CD4-positive, alpha-beta T cell (primary cell): ENCODE measurements at regions not wholly inside any gene's neighbourhood (a gene's known extent, or its start where the extent isn't known, plus 50 kb on each side); places are given as distances from the start of the nearest gene placed in this dataset.

Experiments used
- ATAC-seq: fragments of 200-7000 bp; cut with Tn5 transposase; one replicate; pipeline ENCODE4 v1.10.0; 2022; ENCODE audit warnings: mild to moderate bottlenecking; ENCODE audit not compliant: poor library complexity
- CTCF ChIA-PET: fragments of 350-600 bp; sonication (Branson Sonifier 250); formaldehyde crosslinking; loops from one replicate; lab custom pipeline; 2021; ENCODE audit warnings: antibody characterized with exemption, inconsistent platforms; lab: Charles Lee
- POLR2A ChIA-PET: fragments of 350-600 bp; sonication (Branson Sonifier 250); formaldehyde crosslinking; loops from one replicate; lab custom pipeline; 2021; ENCODE audit warnings: antibody characterized with exemption, inconsistent platforms; lab: Charles Lee
- DNase-seq, 14 experiments: peaks; one replicate each; pipeline ENCODE4 v3.0.0-alpha.2; 2013 to 2020; ENCODE audit warnings: mixed read lengths in 2 of 14
- H3K27ac ChIP-seq, 2 donors: one replicate each; pipeline versions ENCODE4 v1.5.1 to v1.7.0; 2013; ENCODE audit warnings: low read length in 2 of 2, low read depth in 1 of 2, mild to moderate bottlenecking in 1 of 2
- H3K27me3 ChIP-seq, 2 experiments: 1 replicate in 1 of 2; 2 replicates in 1 of 2; pipeline versions ENCODE4 v1.6.1 to v1.7.0; 2013; ENCODE audit warnings: low read length in 2 of 2, control low read depth in 1 of 2, mild to moderate bottlenecking in 1 of 2, moderate library complexity in 1 of 2; ENCODE audit not compliant: insufficient read depth in 2 of 2, control insufficient read depth in 1 of 2
- H3K36me3 ChIP-seq: one replicate; pipeline ENCODE4 v1.6.1; 2013; ENCODE audit warnings: low read length, control low read depth; ENCODE audit not compliant: insufficient read depth
- H3K4me1 ChIP-seq: one replicate; pipeline ENCODE4 v1.6.1; 2013; ENCODE audit warnings: low read length, control low read depth; ENCODE audit not compliant: insufficient read depth
- H3K4me3 ChIP-seq: one replicate; pipeline ENCODE4 v1.5.1; 2013; ENCODE audit warnings: mild to moderate bottlenecking, low read length, moderate library complexity
- H3K9me3 ChIP-seq, 2 experiments: 1 replicate in 1 of 2; 2 replicates in 1 of 2; pipeline versions ENCODE4 v1.6.1 to v1.7.0; 2013; ENCODE audit warnings: low read length in 2 of 2, mild to moderate bottlenecking in 2 of 2, control low read depth in 1 of 2, moderate library complexity in 1 of 2; ENCODE audit not compliant: control insufficient read depth in 1 of 2, insufficient read depth in 1 of 2
- H3K27ac Mint-ChIP-seq: one replicate; pipeline ENCODE4 v1.8.0; 2020; ENCODE audit warnings: mixed read lengths
- H3K27me3 Mint-ChIP-seq: one replicate; pipeline ENCODE4 v1.8.0; 2021; ENCODE audit warnings: mixed read lengths
- H3K36me3 Mint-ChIP-seq: one replicate; pipeline ENCODE4 v1.8.0; 2021; ENCODE audit warnings: low read depth, mixed read lengths
- H3K4me1 Mint-ChIP-seq: one replicate; pipeline ENCODE4 v1.8.0; 2021; ENCODE audit warnings: low read depth, mixed read lengths
- H3K4me3 Mint-ChIP-seq: one replicate; pipeline ENCODE4 v1.8.0; 2020; ENCODE audit warnings: mild to moderate bottlenecking, mixed read lengths
- H3K9me3 Mint-ChIP-seq: one replicate; pipeline ENCODE4 v1.8.0; 2020; ENCODE audit warnings: mixed read lengths
- CTCF ChIP-seq: fragments of 200-600 bp; IDR thresholded peaks from one replicate; pipeline ENCODE4 v1.8.0; 2022; ENCODE audit warnings: antibody characterized with exemption, mild to moderate bottlenecking
- intact Hi-C, 2 experiments: fragments of 100-400 bp; cut with DNase I in 1 of 2; cut with micrococcal nuclease in 1 of 2; formaldehyde crosslinking; loops; one replicate each; pipeline versions ENCODE4 v1.15.1 to v1.9.0; 2023 to 2025; cut with DNase I, micrococcal nuclease

- peaks cover 36% of the 10 kb centered on the region for H3K4me1 Mint-ChIP-seq
- Histone ChIP-seq H3K36me3 (no peaks in the 10 kb centered on the region), H3K9me3 (no peaks in the 10 kb centered on the region), H3K4me3 (no peak overlapping the region), H3K27ac (no peak overlapping the region), H3K4me1 (peaks cover 16% of the 10 kb centered on the region), H3K27me3 (no peaks in the 10 kb centered on the region)
- no peaks in the 10 kb centered on the region for H3K9me3 Mint-ChIP-seq
- ATAC-seq = no peak
- no peaks in the 10 kb centered on the region for H3K27me3 Mint-ChIP-seq
- H3K36me3 Mint-ChIP-seq = no peaks in the 10 kb centered on the region
- no peak overlapping the region for H3K4me3 Mint-ChIP-seq
- DNase-seq = no peak
- POLR2A ChIA-PET = interaction anchor here (1.7 kb wide), 1 partner anchor 372 kb away, joined by 5 read pairs; the partner anchor contains the start of gene ATP2B1
- H3K27ac Mint-ChIP-seq = no peak overlapping the region
- TF ChIP-seq CTCF = no peak
- intact Hi-C loops = no loop called here
- CTCF ChIA-PET = no interaction called here
Observed at GRCh38 chr12:90080616-90081015, 372.0 kb upstream of the ATP2B1 start.

DNA sequence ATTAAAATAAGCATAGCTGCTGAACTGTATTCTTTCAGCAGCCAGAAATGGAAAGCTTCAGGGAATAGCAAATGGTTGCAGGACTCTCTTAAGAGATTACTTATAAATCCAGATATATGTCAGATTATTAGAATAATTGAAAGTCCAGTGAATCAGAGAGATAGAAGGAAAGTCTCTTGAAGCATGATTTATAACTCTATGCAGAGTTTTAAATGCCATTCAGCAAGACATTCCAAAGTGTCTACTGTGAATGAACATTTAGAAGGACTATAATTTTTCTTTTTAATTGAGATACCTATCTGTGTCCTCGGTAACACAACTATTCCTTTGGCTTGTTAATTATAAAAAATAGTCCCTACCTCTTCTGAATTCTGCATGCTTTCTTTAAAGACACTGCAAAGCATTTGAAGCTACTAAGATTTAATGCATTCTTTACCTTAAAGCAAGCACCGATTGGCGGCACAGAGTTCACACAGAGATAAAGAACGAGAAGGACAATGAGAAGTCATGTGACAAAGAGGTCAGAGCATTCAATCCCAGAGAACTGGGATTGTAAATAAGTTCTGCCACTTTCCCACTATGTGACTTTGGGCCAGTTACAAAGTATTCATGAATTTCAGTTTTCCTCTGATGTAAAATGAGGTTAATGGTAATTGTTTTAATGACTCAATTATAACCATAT is 371.0 kb upstream of the ATP2B1 start:
- no peak overlapping the region for H3K4me3 ChIP-seq
- intact Hi-C loops = no loop called here
- DNase-seq (no peak), ATAC-seq (no peak)
- H3K9me3 ChIP-seq = no peaks in the 10 kb centered on the region
- Mint-ChIP-seq H3K9me3 (no peaks in the 10 kb centered on the region), H3K4me1 (peaks cover 45% of the 10 kb centered on the region), H3K27ac (no peak overlapping the region), H3K27me3 (no peaks in the 10 kb centered on the region), H3K36me3 (no peaks in the 10 kb centered on the region), H3K4me3 (no peak overlapping the region)
- no peak overlapping the region for H3K27ac ChIP-seq
- H3K27me3 ChIP-seq = no peaks in the 10 kb centered on the region
- H3K4me1 ChIP-seq = peaks cover 17% of the 10 kb centered on the region
- CTCF ChIA-PET = no interaction called here
- no peaks in the 10 kb centered on the region for H3K36me3 ChIP-seq
- no peak for TF ChIP-seq CTCF
- POLR2A ChIA-PET = no interaction called here

DNA sequence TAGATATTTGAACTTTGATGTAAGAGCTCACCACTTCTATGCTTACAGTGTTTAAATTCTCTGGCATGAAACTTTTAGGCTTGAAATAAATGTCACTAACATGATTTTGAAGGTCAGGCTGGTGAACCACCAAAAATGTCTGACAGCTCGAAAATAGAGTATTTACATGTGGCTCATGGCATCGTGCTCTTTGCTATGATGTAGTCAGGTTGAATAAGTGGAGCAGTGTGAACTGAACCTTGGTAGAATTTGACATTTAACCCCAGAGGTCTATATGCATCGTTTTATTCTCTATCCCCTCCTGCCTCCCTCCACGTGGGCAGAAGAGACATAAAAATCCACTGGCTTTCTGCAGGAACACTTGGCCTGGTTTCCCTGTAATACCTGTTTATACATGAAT is 369.7 kb upstream of the ATP2B1 start:
- no peaks in the 10 kb centered on the region for H3K36me3 ChIP-seq
- H3K4me3 ChIP-seq = no peak overlapping the region
- no peaks in the 10 kb centered on the region for H3K9me3 ChIP-seq
- no peak for DNase-seq
- peaks cover 47% of the 10 kb centered on the region for H3K4me1 Mint-ChIP-seq
- no peaks in the 10 kb centered on the region for H3K27me3 Mint-ChIP-seq
- no peak overlapping the region for H3K27ac ChIP-seq
- CTCF ChIA-PET = interaction anchor here (0.6 kb wide), 2 partner anchors 774 to 1957 kb away, joined by 3 read pairs; no protein-coding TSS in a partner anchor
- no peak overlapping the region for H3K4me3 Mint-ChIP-seq
- no peak for TF ChIP-seq CTCF
- no peaks in the 10 kb centered on the region for H3K27me3 ChIP-seq
- H3K27ac Mint-ChIP-seq = no peak overlapping the region
- no peaks in the 10 kb centered on the region for H3K9me3 Mint-ChIP-seq
- no peaks in the 10 kb centered on the region for H3K36me3 Mint-ChIP-seq
- no peak for ATAC-seq
- POLR2A ChIA-PET = interaction anchor here (0.7 to 3.1 kb wide), 2 partner anchors 312 to 369 kb away, joined by 3 to 12 read pairs; partner anchors contain the start of gene ATP2B1
- peaks cover 17% of the 10 kb centered on the region for H3K4me1 ChIP-seq
- intact Hi-C loops = no loop called here
